ENCODE measurements at regions not wholly inside any gene's neighbourhood (a gene's known extent, or its start where the extent isn't known, plus 50 kb on each side); places are given as distances from the start of the nearest gene placed in this dataset.

DNA sequence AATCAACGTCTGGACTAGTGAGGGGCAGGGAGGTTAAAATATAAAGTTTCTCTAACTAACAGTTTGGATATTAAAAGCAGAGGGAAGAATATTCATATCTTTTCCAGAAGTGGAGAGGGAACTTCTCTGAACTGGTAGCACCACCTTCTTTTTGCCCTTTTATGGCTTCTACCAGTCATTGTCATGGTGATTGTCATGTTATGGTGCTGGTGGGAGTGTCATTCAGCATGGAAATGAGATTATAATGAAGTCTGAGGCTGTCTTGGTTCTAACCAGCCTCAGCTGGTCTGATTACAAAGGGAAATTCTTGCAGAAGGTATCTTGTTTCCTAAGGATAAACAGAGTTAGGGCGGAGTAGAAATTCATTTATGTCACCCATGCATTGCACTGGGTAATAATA lies 523.8 kb downstream of the ZWINT start:
- Histone ChIP-seq H3K27ac (ENCODE audit: low read depth in 1 of 2, low read length in 1 of 2) (no peak overlapping the region), H3K4me1 (ENCODE audit: control insufficient read depth in 5 of 5, insufficient read depth in 5 of 5, low read length in 5 of 5) (no peaks in the 10 kb centered on the region), H3K9ac (ENCODE audit: insufficient read depth in 1 of 2, low read length in 2 of 2) (no peak overlapping the region), H3K9me3 (ENCODE audit: control insufficient read depth in 4 of 4, insufficient read depth in 3 of 4, low read length in 3 of 4) (no peaks in the 10 kb centered on the region), H3K27me3 (ENCODE audit: control insufficient read depth in 3 of 3, insufficient read depth in 3 of 3, low read length in 2 of 3) (no peaks in the 10 kb centered on the region), H3K36me3 (ENCODE audit: control insufficient read depth in 4 of 4, insufficient read depth in 4 of 4, low read length in 4 of 4) (no peaks in the 10 kb centered on the region), H3K4me3 (no peak overlapping the region)
- 85 to 90% methylated on average over 2 of the region's 2 CpGs for WGBS, 2 donors
- ATAC-seq (ENCODE audit: insufficient read depth, low FRiP score) (no peak), DNase-seq (no peak)
- TF ChIP-seq, protein P1, sequence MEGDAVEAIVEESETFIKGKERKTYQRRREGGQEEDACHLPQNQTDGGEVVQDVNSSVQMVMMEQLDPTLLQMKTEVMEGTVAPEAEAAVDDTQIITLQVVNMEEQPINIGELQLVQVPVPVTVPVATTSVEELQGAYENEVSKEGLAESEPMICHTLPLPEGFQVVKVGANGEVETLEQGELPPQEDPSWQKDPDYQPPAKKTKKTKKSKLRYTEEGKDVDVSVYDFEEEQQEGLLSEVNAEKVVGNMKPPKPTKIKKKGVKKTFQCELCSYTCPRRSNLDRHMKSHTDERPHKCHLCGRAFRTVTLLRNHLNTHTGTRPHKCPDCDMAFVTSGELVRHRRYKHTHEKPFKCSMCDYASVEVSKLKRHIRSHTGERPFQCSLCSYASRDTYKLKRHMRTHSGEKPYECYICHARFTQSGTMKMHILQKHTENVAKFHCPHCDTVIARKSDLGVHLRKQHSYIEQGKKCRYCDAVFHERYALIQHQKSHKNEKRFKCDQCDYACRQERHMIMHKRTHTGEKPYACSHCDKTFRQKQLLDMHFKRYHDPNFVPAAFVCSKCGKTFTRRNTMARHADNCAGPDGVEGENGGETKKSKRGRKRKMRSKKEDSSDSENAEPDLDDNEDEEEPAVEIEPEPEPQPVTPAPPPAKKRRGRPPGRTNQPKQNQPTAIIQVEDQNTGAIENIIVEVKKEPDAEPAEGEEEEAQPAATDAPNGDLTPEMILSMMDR (IDR thresholded peaks at IDR 0.05; ENCODE audit: control extremely low read depth, extremely low read depth) = no peak

DNA sequence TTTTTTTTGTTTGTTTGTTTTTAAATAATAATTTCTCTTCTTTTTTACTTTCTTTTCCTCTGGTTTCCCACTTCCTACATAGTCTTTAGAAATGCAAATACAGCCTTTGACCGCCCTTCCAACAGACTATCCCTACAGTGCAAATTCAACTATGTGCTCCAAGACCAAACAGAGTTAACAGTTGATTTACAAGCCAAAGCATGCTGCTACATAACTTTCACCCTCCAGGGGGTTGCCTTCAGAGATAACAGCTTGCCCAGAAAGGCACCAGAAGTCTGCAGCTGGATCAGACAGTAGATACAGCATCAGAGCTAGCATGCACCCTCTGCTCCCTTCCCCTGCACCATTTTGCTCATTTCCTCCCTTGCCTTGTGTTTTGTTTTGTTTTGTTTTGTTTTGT lies 539.0 kb downstream of the ZWINT start:
- H3K9ac ChIP-seq (ENCODE audit: insufficient read depth in 1 of 2, low read length in 2 of 2) = no peak overlapping the region
- H3K27ac ChIP-seq (ENCODE audit: low read depth in 1 of 2, low read length in 1 of 2) = no peak overlapping the region
- 66 to 86% methylated on average over 1 of the region's 1 CpG for WGBS, 2 donors
- no peaks in the 10 kb centered on the region for H3K36me3 ChIP-seq (ENCODE audit: control insufficient read depth in 4 of 4, insufficient read depth in 4 of 4, low read length in 4 of 4)
- H3K4me1 ChIP-seq (ENCODE audit: control insufficient read depth in 5 of 5, insufficient read depth in 5 of 5, low read length in 5 of 5) = no peaks in the 10 kb centered on the region
- DNase-seq = no peak
- TF ChIP-seq, protein P1 (IDR thresholded peaks at IDR 0.05; ENCODE audit: control extremely low read depth, extremely low read depth) = no peak
- no peaks in the 10 kb centered on the region for H3K27me3 ChIP-seq (ENCODE audit: control insufficient read depth in 3 of 3, insufficient read depth in 3 of 3, low read length in 2 of 3)
- H3K9me3 ChIP-seq (ENCODE audit: control insufficient read depth in 4 of 4, insufficient read depth in 3 of 4, low read length in 3 of 4) = peaks cover 0 to 2% (median 0%) of the 10 kb centered on the region in 4 donors
- no peak overlapping the region for H3K4me3 ChIP-seq
- no peak for ATAC-seq (ENCODE audit: insufficient read depth, low FRiP score)

DNA sequence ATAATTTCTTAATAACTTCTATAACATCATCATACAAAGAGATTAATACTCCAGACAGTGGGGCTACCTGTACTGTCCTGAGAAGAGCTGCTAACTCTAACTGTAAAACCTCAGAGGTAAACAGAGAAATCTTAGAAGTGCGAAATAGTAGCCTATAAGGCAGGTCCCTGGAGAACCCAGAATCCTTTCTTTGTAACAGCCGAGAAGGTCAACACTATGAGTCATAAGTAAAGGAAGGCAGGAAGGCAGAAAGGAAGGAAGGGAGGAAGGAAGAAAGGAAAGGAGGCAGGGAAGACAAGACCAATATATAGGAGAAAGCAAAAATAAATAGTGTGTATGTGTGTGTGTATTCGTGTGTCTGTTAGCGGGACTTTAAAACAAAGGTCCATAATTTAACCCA lies 540.6 kb downstream of the ZWINT start:
- Histone ChIP-seq H3K4me3 (no peak overlapping the region), H3K9ac (ENCODE audit: insufficient read depth in 1 of 2, low read length in 2 of 2) (no peak overlapping the region), H3K4me1 (ENCODE audit: control insufficient read depth in 5 of 5, insufficient read depth in 5 of 5, low read length in 5 of 5) (no peaks in the 10 kb centered on the region), H3K36me3 (ENCODE audit: control insufficient read depth in 4 of 4, insufficient read depth in 4 of 4, low read length in 4 of 4) (no peaks in the 10 kb centered on the region), H3K27me3 (ENCODE audit: control insufficient read depth in 3 of 3, insufficient read depth in 3 of 3, low read length in 2 of 3) (no peaks in the 10 kb centered on the region), H3K9me3 (ENCODE audit: control insufficient read depth in 4 of 4, insufficient read depth in 3 of 4, low read length in 3 of 4) (peaks cover 0 to 2% (median 0%) of the 10 kb centered on the region in 4 donors), H3K27ac (ENCODE audit: low read depth in 1 of 2, low read length in 1 of 2) (no peak overlapping the region)
- WGBS, 2 donors = 84 to 85% methylated on average over 4 of the region's 4 CpGs
- no peak for DNase-seq
- no peak for ATAC-seq (ENCODE audit: insufficient read depth, low FRiP score)
- TF ChIP-seq, protein P1 (IDR thresholded peaks at IDR 0.05; ENCODE audit: control extremely low read depth, extremely low read depth) = no peak

DNA sequence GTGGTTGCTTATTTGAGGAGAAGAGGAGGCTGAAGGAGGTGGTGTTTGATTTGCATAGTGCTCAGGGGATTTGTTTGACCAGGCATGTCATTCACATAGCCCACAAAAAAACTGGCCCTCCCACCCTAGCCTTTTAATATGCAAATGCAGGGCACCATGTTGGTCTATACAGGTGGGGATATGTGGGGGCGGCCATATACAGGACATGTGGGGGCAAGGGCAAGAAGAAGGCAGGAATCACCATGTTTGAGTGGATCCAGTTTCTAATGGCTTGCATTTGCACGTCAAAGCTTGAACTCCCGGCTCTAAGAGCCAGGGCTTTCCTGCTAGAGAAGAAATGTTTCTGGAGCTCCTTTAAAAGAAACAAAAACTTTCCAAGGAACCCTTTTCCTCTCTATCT lies 541.0 kb downstream of the ZWINT start:
- Histone ChIP-seq H3K27me3 (ENCODE audit: control insufficient read depth in 3 of 3, insufficient read depth in 3 of 3, low read length in 2 of 3) (no peaks in the 10 kb centered on the region), H3K27ac (ENCODE audit: low read depth in 1 of 2, low read length in 1 of 2) (no peak overlapping the region), H3K4me3 (no peak overlapping the region), H3K4me1 (ENCODE audit: control insufficient read depth in 5 of 5, insufficient read depth in 5 of 5, low read length in 5 of 5) (no peaks in the 10 kb centered on the region), H3K36me3 (ENCODE audit: control insufficient read depth in 4 of 4, insufficient read depth in 4 of 4, low read length in 4 of 4) (no peaks in the 10 kb centered on the region), H3K9ac (ENCODE audit: insufficient read depth in 1 of 2, low read length in 2 of 2) (no peak overlapping the region), H3K9me3 (ENCODE audit: control insufficient read depth in 4 of 4, insufficient read depth in 3 of 4, low read length in 3 of 4) (peaks cover 0 to 2% (median 0%) of the 10 kb centered on the region in 4 donors)
- ATAC-seq (ENCODE audit: insufficient read depth, low FRiP score) (no peak), DNase-seq (no peak)
- TF ChIP-seq, protein P1 (IDR thresholded peaks at IDR 0.05; ENCODE audit: control extremely low read depth, extremely low read depth) = no peak
- 84 to 86% methylated on average over 3 of the region's 3 CpGs for WGBS, 2 donors

Data from lung (tissue), 11 donors.